Prostate gland (tissue), 2 donors: ENCODE measurements at regions not wholly inside any gene's neighbourhood (a gene's known extent, or its start where the extent isn't known, plus 50 kb on each side); places are given as distances from the start of the nearest gene placed in this dataset.

ENCODE experiments used
- DNase-seq: peaks from one replicate; pipeline ENCODE4 v3.0.0-alpha.2; 2019; ENCODE audit warnings: low spot score
- H3K27ac ChIP-seq, 2 donors: fragments of 200-600 bp; sonication (generic); 2 replicates each; pipeline ENCODE4 v1.5.1; 2017 to 2019
- H3K27me3 ChIP-seq: fragments of 200-600 bp; sonication (generic); replicated peaks from 2 replicates; pipeline ENCODE4 v1.5.1; 2019; ENCODE audit not compliant: insufficient read depth
- H3K36me3 ChIP-seq, 2 donors: fragments of 200-600 bp; sonication (generic); 1 replicate in 1 of 2; 2 replicates in 1 of 2; pipeline versions ENCODE4 v1.5.1 to v1.8.1; 2017 to 2019
- H3K4me1 ChIP-seq: fragments of 200-600 bp; sonication (generic); replicated peaks from 2 replicates; pipeline ENCODE4 v1.5.1; 2019
- H3K4me3 ChIP-seq, 2 donors: fragments of 200-600 bp; sonication (generic); 2 replicates each; pipeline ENCODE4 v1.5.1; 2017 to 2019
- H3K9me3 ChIP-seq: fragments of 200-600 bp; sonication (generic); 2 replicates; pipeline ENCODE4 v1.5.1; 2017
- CTCF ChIP-seq, 4 experiments: fragments of 200-600 bp in 2 of 4; fragments of 450-650 bp in 2 of 4; sonication (generic) in 2 of 4; IDR thresholded peaks; 1 replicate in 3 of 4; 2 replicates in 1 of 4; pipeline ENCODE4 v1.5.1; 2016 to 2019; ENCODE audit warnings: antibody characterized with exemption in 4 of 4, mild to moderate bottlenecking in 2 of 4, moderate library complexity in 2 of 4
- POLR2A ChIP-seq: fragments of 450-650 bp; IDR thresholded peaks from one replicate; pipeline ENCODE4 v1.6.1; 2016; ENCODE audit warnings: antibody characterized with exemption, mild to moderate bottlenecking
- POLR2AphosphoS5 ChIP-seq: sonication (generic); formaldehyde crosslinking; IDR thresholded peaks from one replicate; pipeline ENCODE4 v1.6.1; 2017; ENCODE audit warnings: antibody characterized with exemption
- WGBS: methylation state at CpG from one replicate; pipeline ENCODE4 v1.1.5; 2018; 5-methylcytosine and 5-hydroxymethylcytosine counted together
- intact Hi-C: fragments of 100-400 bp; cut with DNase I; formaldehyde crosslinking; loops from one replicate; pipeline ENCODE4 v1.14.2; 2022

- H3K4me1 ChIP-seq: no peaks in the 10 kb centered on the region
- intact Hi-C loops: no loop called here
Observed at GRCh38 chr5:166594567-166594966, 1696.9 kb upstream of the WWC1 start.

GRCh38 chr5:166595274-166595951, 1696.0 kb upstream of the WWC1 start:
- Histone ChIP-seq H3K36me3 (no peaks in the 10 kb centered on the region), H3K27me3 (no peaks in the 10 kb centered on the region), H3K4me3 (no peak overlapping the region), H3K27ac (no peak overlapping the region), H3K4me1 (no peaks in the 10 kb centered on the region), H3K9me3 (no peaks in the 10 kb centered on the region)
- WGBS: 63% methylated on average over 7 of the region's 7 CpGs
- TF ChIP-seq POLR2A (no peak), POLR2AphosphoS5 (no peak), CTCF (IDR thresholded peaks at IDR 0.05) (no peak)
- intact Hi-C loops: no loop called here
- no peak for DNase-seq

More at GRCh38 chr5:166594567-166594966, 1696.9 kb upstream of the WWC1 start:
- Histone ChIP-seq H3K4me3 (no peak overlapping the region), H3K9me3 (no peaks in the 10 kb centered on the region), H3K27me3 (no peaks in the 10 kb centered on the region), H3K27ac (no peak overlapping the region), H3K36me3 (no peaks in the 10 kb centered on the region)
- no peak for DNase-seq
- TF ChIP-seq POLR2A (no peak), POLR2AphosphoS5 (no peak), CTCF (IDR thresholded peaks at IDR 0.05) (no peak)

- DNase-seq: no peak
- H3K9me3 ChIP-seq: no peaks in the 10 kb centered on the region
- TF ChIP-seq POLR2A (no peak), POLR2AphosphoS5 (no peak), CTCF (IDR thresholded peaks at IDR 0.05) (no peak)
- no peaks in the 10 kb centered on the region for H3K36me3 ChIP-seq
- 82% methylated on average over 7 of the region's 7 CpGs for WGBS
- intact Hi-C loops: no loop called here
- H3K27ac ChIP-seq: no peak overlapping the region
- no peak overlapping the region for H3K4me3 ChIP-seq
- H3K4me1 ChIP-seq: no peaks in the 10 kb centered on the region
- no peaks in the 10 kb centered on the region for H3K27me3 ChIP-seq
Observed at GRCh38 chr5:166596043-166596442, 1695.4 kb upstream of the WWC1 start.

GRCh38 chr5:166602271-166602670, 1689.2 kb upstream of the WWC1 start:
- Histone ChIP-seq H3K4me3 (no peak overlapping the region), H3K27me3 (no peaks in the 10 kb centered on the region), H3K4me1 (no peaks in the 10 kb centered on the region), H3K27ac (no peak overlapping the region), H3K36me3 (no peaks in the 10 kb centered on the region), H3K9me3 (no peaks in the 10 kb centered on the region)
- intact Hi-C loops: no loop called here
- TF ChIP-seq POLR2AphosphoS5 (no peak), CTCF (IDR thresholded peaks at IDR 0.05) (no peak), POLR2A (no peak)
- DNase-seq: no peak
- WGBS: 42% methylated on average over 2 of the region's 2 CpGs

- DNase-seq: no peak
- H3K36me3 ChIP-seq: no peaks in the 10 kb centered on the region
- H3K27me3 ChIP-seq: no peaks in the 10 kb centered on the region
- no peaks in the 10 kb centered on the region for H3K9me3 ChIP-seq
- WGBS: 95% methylated on average over 4 of the region's 4 CpGs
- intact Hi-C loops: no loop called here
- no peak overlapping the region for H3K4me3 ChIP-seq
- H3K4me1 ChIP-seq: no peaks in the 10 kb centered on the region
- no peak for TF ChIP-seq CTCF (IDR thresholded peaks at IDR 0.05)
- no peak for TF ChIP-seq POLR2AphosphoS5
- no peak for TF ChIP-seq POLR2A
- H3K27ac ChIP-seq: no peak overlapping the region
Observed at GRCh38 chr5:166617507-166617906, 1673.9 kb upstream of the WWC1 start.
